Peyer's patch (tissue), 4 donors: ENCODE measurements at regions not wholly inside any gene's neighbourhood (a gene's known extent, or its start where the extent isn't known, plus 50 kb on each side); places are given as distances from the start of the nearest gene placed in this dataset.

Source experiments
- DNase-seq, 3 donors: peaks; one replicate each; pipeline ENCODE4 v3.0.0-alpha.2; 2017 to 2019
- H3K27ac ChIP-seq, 4 donors: fragments of 200-600 bp; sonication (generic); one replicate each; pipeline ENCODE4 v1.5.1; 2016 to 2019
- H3K27me3 ChIP-seq, 2 donors: fragments of 200-600 bp; sonication (generic); one replicate each; pipeline ENCODE4 v1.5.1; 2019
- H3K36me3 ChIP-seq, 3 donors: fragments of 200-600 bp; sonication (generic); one replicate each; pipeline ENCODE4 v1.5.1; 2016 to 2019
- H3K4me1 ChIP-seq, 4 donors: fragments of 200-600 bp; sonication (generic); one replicate each; pipeline ENCODE4 v1.5.1; 2016 to 2019
- H3K4me3 ChIP-seq, 4 donors: fragments of 200-600 bp; sonication (generic); 1 replicate in 3 of 4; 2 replicates in 1 of 4; pipeline ENCODE4 v1.5.1; 2016 to 2019; ENCODE audit warnings: mild to moderate bottlenecking in 1 of 4
- H3K9me3 ChIP-seq, 4 donors: fragments of 200-600 bp; sonication (generic); one replicate each; pipeline ENCODE4 v1.5.1; 2016 to 2019; ENCODE audit warnings: mild to moderate bottlenecking in 1 of 4
- POLR2A ChIP-seq, 2 donors: fragments of 450-650 bp; IDR thresholded peaks; one replicate each; pipeline ENCODE4 v1.5.1; 2017; ENCODE audit warnings: antibody characterized with exemption in 2 of 2, mild to moderate bottlenecking in 2 of 2, moderate library complexity in 2 of 2
- TF ChIP-seq, protein P1 (sequence below), 6 experiments: fragments of 450-650 bp in 4 of 6; fragments of 200-600 bp in 2 of 6; sonication (generic) in 1 of 6; IDR thresholded peaks; one replicate each; pipeline ENCODE4 v1.5.1; 2017 to 2019; ENCODE audit warnings: antibody characterized with exemption in 6 of 6, mild to moderate bottlenecking in 3 of 6, moderate library complexity in 1 of 6

DNA sequence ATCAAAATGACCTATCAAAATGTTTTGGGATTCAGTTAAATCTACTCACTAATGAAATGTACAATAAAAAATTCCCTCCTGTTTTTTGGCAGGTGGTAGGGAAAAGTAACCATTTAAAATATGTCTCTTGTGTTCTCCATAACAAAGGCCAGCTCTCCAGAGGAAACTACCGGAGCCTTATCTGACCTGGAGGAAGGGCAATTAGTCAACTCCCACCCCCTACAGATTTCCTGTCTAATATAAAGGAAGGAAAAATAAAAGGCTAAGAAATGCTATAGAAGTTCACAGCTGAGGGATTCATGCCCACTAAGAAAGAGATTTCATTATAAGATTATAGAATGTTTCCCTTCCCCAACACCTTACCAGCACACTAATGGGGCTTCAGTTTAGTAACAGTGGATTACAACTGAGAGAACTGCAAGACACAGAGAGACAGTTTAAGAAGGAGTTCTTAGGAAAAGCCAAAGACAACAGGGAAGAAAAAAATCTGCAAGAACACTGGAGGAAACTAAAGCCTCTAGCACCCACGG is 376.5 kb upstream of the KCNMB2 start:
- Histone ChIP-seq H3K27me3 (no peaks in the 10 kb centered on the region), H3K4me3 (no peak overlapping the region), H3K9me3 (no peaks in the 10 kb centered on the region), H3K4me1 (no peaks in the 10 kb centered on the region), H3K36me3 (no peaks in the 10 kb centered on the region), H3K27ac (no peak overlapping the region)
- DNase-seq = no peak
- TF ChIP-seq POLR2A (IDR thresholded peaks at IDR 0.05) = no peak
- TF ChIP-seq, protein P1, sequence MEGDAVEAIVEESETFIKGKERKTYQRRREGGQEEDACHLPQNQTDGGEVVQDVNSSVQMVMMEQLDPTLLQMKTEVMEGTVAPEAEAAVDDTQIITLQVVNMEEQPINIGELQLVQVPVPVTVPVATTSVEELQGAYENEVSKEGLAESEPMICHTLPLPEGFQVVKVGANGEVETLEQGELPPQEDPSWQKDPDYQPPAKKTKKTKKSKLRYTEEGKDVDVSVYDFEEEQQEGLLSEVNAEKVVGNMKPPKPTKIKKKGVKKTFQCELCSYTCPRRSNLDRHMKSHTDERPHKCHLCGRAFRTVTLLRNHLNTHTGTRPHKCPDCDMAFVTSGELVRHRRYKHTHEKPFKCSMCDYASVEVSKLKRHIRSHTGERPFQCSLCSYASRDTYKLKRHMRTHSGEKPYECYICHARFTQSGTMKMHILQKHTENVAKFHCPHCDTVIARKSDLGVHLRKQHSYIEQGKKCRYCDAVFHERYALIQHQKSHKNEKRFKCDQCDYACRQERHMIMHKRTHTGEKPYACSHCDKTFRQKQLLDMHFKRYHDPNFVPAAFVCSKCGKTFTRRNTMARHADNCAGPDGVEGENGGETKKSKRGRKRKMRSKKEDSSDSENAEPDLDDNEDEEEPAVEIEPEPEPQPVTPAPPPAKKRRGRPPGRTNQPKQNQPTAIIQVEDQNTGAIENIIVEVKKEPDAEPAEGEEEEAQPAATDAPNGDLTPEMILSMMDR (IDR thresholded peaks at IDR 0.05) = no peak

DNA sequence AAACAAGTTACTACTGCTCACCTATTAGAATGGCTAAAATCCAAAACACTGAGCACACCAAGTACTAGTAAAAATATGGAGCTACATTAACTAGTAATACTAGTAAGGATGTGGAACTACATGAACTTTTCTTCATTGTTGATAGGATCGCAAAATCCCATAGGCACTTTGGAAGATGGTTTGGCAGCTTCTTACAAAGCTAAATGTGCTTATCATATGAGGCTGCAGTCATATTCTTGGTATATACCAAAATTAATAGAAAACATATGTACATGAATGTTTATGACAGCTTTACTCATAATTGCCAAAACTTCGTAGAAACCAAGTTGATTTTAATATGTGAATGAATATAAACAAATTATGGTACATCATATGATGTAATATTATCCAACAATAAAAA is 366.8 kb upstream of the KCNMB2 start:
- no peaks in the 10 kb centered on the region for H3K9me3 ChIP-seq
- DNase-seq = no peak
- no peak for TF ChIP-seq POLR2A (IDR thresholded peaks at IDR 0.05)
- TF ChIP-seq, protein P1 (IDR thresholded peaks at IDR 0.05) = no peak
- no peaks in the 10 kb centered on the region for H3K36me3 ChIP-seq
- H3K4me3 ChIP-seq = no peak overlapping the region
- no peaks in the 10 kb centered on the region for H3K4me1 ChIP-seq
- H3K27ac ChIP-seq = no peak overlapping the region
- no peaks in the 10 kb centered on the region for H3K27me3 ChIP-seq

DNA sequence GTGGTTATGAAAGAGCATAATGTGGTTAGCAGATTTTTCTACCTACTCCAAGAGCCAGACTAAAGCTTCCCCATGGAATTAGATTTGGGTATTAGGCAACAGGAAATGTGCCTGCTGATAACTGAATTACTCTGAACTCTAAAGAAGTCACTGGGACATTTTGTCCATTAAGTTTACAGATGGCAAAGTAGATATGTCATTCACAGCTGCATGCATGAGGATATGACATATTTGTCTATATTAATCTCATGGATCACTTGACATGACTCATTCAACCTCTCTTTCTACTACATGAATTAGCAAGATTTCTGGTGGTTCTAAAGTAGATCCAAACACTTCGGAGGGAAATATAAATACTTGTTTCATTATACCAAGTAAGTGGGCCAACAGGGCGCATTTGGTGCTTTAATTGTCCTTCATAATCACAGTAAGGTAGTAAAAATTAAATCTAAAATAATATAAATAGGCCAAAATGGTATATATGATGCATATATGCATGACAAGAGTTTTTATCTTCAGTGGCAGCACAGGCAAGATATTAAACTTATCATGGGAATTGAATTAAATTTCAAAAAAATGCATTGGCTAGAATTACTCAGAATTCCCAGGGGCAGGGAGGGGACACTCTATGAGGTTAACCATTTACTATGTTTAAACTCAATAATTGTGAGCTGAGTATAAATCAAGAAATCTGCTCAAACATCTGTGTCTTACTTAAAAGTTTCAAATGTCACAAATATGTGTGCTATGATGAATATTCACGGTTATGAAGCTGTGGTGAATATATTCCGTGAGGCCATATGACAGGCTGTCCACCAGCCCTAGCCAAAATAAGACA is 365.3 kb upstream of the KCNMB2 start:
- no peak overlapping the region for H3K27ac ChIP-seq
- H3K9me3 ChIP-seq = no peaks in the 10 kb centered on the region
- no peaks in the 10 kb centered on the region for H3K36me3 ChIP-seq
- no peak for DNase-seq
- no peaks in the 10 kb centered on the region for H3K27me3 ChIP-seq
- no peak for TF ChIP-seq POLR2A (IDR thresholded peaks at IDR 0.05)
- TF ChIP-seq, protein P1 (IDR thresholded peaks at IDR 0.05) = no peak
- H3K4me1 ChIP-seq = no peaks in the 10 kb centered on the region
- H3K4me3 ChIP-seq = no peak overlapping the region

DNA sequence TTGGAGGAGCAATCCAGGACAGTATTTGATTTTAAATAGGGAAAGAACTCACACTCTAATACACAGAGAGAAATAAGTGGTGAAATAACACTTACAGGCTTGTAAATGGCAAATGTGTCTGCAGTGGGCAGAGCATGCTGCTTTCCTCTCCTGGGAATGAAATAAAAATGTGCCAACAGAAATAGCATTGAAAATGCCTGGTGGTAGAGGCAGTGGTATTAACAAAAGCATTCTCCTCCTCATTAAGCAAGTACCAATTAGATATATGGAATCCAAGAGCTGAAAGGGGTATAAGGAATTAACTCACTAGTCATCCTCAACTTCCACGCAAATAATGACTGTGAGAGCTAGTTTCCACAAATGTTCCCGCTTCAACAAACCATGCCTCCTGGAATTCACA is 364.1 kb upstream of the KCNMB2 start:
- no peaks in the 10 kb centered on the region for H3K9me3 ChIP-seq
- H3K4me1 ChIP-seq = no peaks in the 10 kb centered on the region
- TF ChIP-seq POLR2A (IDR thresholded peaks at IDR 0.05) = no peak
- TF ChIP-seq, protein P1 (IDR thresholded peaks at IDR 0.05) = no peak
- H3K27me3 ChIP-seq = no peaks in the 10 kb centered on the region
- H3K4me3 ChIP-seq = no peak overlapping the region
- H3K36me3 ChIP-seq = no peaks in the 10 kb centered on the region
- H3K27ac ChIP-seq = no peak overlapping the region
- DNase-seq = no peak

DNA sequence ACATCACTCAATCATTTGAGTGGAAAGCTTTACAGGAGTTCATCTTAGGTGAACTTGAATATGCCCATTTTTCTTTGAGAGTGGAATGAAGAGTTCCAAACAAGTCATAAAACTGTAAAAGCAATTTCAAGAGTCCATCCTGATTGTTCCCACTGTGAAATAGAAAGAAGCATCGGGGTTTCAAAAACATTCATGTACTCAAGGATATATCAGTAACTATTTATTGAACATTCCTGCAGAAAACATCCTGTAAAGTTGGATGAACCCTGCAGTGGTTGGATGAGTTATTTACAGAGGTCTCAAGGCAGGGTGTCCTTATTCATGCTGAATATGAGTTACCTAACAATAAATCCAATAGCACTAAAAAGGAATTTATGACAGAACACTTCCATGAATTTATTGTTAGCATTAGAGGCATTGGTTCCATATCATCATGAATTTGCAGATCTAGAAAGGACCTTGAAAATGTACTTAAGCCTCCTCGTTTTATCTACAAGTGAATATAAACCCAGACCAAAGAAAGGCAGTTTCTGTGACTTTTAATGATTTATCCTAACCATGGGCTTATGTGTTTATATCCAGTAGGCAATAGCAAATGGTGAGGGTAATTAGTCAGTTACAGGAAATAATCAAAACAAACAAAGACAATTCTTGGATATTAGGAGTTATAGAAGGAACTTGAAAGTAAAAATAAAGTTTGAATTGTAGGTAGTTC is 361.9 kb upstream of the KCNMB2 start:
- no peak for TF ChIP-seq POLR2A (IDR thresholded peaks at IDR 0.05)
- TF ChIP-seq, protein P1 (IDR thresholded peaks at IDR 0.05) = no peak
- H3K36me3 ChIP-seq = no peaks in the 10 kb centered on the region
- no peak overlapping the region for H3K4me3 ChIP-seq
- no peaks in the 10 kb centered on the region for H3K4me1 ChIP-seq
- H3K27me3 ChIP-seq = no peaks in the 10 kb centered on the region
- DNase-seq = no peak
- H3K9me3 ChIP-seq = no peaks in the 10 kb centered on the region
- no peak overlapping the region for H3K27ac ChIP-seq
